ENCODE measurements at regions not wholly inside any gene's neighbourhood (a gene's known extent, or its start where the extent isn't known, plus 50 kb on each side); places are given as distances from the start of the nearest gene placed in this dataset.

DNA sequence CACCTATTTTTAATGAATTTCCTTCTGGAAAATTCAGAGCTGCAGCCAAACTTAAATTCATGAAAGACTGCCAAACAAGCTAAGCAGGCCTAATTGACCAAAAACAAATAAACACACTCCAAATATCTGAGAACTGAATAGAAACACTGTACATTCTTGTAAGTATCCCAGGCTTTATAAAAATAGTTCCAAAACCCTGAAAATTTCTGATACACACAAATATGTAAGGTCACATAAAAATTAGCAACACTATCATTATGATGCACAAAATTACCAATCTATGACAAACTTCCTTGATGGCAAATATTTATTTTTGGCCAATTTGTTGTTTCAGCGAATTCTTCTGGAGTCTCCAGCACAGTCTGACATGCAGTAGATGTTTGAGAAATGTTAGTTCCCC lies 117.9 kb upstream of the UBE2E2 start:
- no peak overlapping the region for H3K4me3 Mint-ChIP-seq
- no peak for DNase-seq (ENCODE audit: low spot score)

GRCh38 chr3:23086331-23086730 lies 116.8 kb upstream of the UBE2E2 start:
- Mint-ChIP-seq H3K27me3 (ENCODE audit: low read depth) (no peaks in the 10 kb centered on the region), H3K9me3 (no peaks in the 10 kb centered on the region), H3K4me3 (no peak overlapping the region), H3K36me3 (ENCODE audit: low read depth) (no peaks in the 10 kb centered on the region), H3K27ac (no peak overlapping the region), H3K4me1 (ENCODE audit: low read depth) (no peaks in the 10 kb centered on the region)
- DNase-seq (ENCODE audit: low spot score) = no peak

More for the DNA sequence above, 117.9 kb upstream of the UBE2E2 start:
- Mint-ChIP-seq H3K36me3 (ENCODE audit: low read depth) (no peaks in the 10 kb centered on the region), H3K4me1 (ENCODE audit: low read depth) (no peaks in the 10 kb centered on the region), H3K9me3 (no peaks in the 10 kb centered on the region), H3K27ac (no peak overlapping the region), H3K27me3 (ENCODE audit: low read depth) (no peaks in the 10 kb centered on the region)

- Mint-ChIP-seq H3K4me1 (ENCODE audit: low read depth) (no peaks in the 10 kb centered on the region), H3K27me3 (ENCODE audit: low read depth) (no peaks in the 10 kb centered on the region), H3K27ac (no peak overlapping the region), H3K4me3 (no peak overlapping the region), H3K36me3 (ENCODE audit: low read depth) (no peaks in the 10 kb centered on the region), H3K9me3 (no peaks in the 10 kb centered on the region)
- no peak for DNase-seq (ENCODE audit: low spot score)
Measured at GRCh38 chr3:23086831-23087230, 116.3 kb upstream of the UBE2E2 start.

DNA sequence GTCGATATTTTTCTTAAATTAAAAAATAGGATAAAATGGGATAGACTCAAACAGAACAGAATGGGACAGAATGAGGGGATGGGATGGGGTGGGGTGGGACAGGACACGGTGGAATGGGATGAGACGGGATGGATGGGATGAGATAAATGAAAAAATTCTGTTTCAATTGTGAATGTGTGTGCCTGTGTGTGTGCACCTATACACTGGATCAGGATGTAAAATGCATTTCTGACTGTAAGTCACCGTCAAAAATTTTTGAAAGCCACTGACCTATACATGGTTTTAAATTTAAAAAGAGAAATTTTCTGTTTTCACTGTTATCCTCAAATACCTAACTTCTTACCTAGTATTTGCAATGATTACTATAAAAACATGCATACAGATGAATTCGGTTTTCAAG lies 108.7 kb upstream of the UBE2E2 start:
- Mint-ChIP-seq H3K4me3 (no peak overlapping the region), H3K4me1 (ENCODE audit: low read depth) (no peaks in the 10 kb centered on the region), H3K36me3 (ENCODE audit: low read depth) (no peaks in the 10 kb centered on the region), H3K27me3 (ENCODE audit: low read depth) (no peaks in the 10 kb centered on the region), H3K27ac (no peak overlapping the region), H3K9me3 (no peaks in the 10 kb centered on the region)
- no peak for DNase-seq (ENCODE audit: low spot score)

- no peak for DNase-seq (ENCODE audit: low spot score)
- no peaks in the 10 kb centered on the region for H3K9me3 Mint-ChIP-seq
- no peaks in the 10 kb centered on the region for H3K4me1 Mint-ChIP-seq (ENCODE audit: low read depth)
- H3K27ac Mint-ChIP-seq = no peak overlapping the region
- no peaks in the 10 kb centered on the region for H3K36me3 Mint-ChIP-seq (ENCODE audit: low read depth)
- no peaks in the 10 kb centered on the region for H3K27me3 Mint-ChIP-seq (ENCODE audit: low read depth)
- no peak overlapping the region for H3K4me3 Mint-ChIP-seq
Measured at GRCh38 chr3:23094890-23095462, 108.2 kb upstream of the UBE2E2 start.

DNA sequence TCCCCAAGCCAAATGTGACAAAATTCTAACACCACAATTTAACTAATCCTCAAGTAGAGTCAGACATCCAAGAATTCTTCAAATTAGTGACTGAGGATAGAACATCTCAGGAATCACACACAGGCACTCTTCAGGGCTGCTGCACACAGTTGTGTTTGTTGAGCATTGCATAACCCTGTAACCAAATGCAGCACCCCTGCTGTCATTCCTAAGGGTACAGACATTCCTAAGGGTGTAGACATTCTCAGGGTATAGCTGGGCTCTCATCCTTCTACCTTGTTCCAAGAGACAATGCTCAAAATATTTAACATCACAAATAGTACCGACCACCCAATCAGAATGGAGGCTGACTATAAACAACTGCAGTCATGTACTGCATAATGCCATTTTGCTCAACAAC lies 107.1 kb upstream of the UBE2E2 start:
- DNase-seq (ENCODE audit: low spot score) = no peak
- Mint-ChIP-seq H3K4me3 (no peak overlapping the region), H3K27ac (no peak overlapping the region), H3K9me3 (no peaks in the 10 kb centered on the region), H3K36me3 (ENCODE audit: low read depth) (no peaks in the 10 kb centered on the region), H3K4me1 (ENCODE audit: low read depth) (no peaks in the 10 kb centered on the region), H3K27me3 (ENCODE audit: low read depth) (no peaks in the 10 kb centered on the region)

- DNase-seq (ENCODE audit: low spot score) = no peak
Measured at GRCh38 chr3:23099021-23099420, 104.1 kb upstream of the UBE2E2 start.

GRCh38 chr3:23099677-23100076 lies 103.5 kb upstream of the UBE2E2 start:
- no peak for DNase-seq (ENCODE audit: low spot score)
- Mint-ChIP-seq H3K4me3 (no peak overlapping the region), H3K9me3 (no peaks in the 10 kb centered on the region), H3K27me3 (ENCODE audit: low read depth) (no peaks in the 10 kb centered on the region), H3K36me3 (ENCODE audit: low read depth) (no peaks in the 10 kb centered on the region), H3K27ac (no peak overlapping the region), H3K4me1 (ENCODE audit: low read depth) (no peaks in the 10 kb centered on the region)

More at GRCh38 chr3:23099021-23099420, 104.1 kb upstream of the UBE2E2 start:
- H3K27me3 Mint-ChIP-seq (ENCODE audit: low read depth) = no peaks in the 10 kb centered on the region
- no peaks in the 10 kb centered on the region for H3K36me3 Mint-ChIP-seq (ENCODE audit: low read depth)
- H3K4me3 Mint-ChIP-seq = no peak overlapping the region
- no peaks in the 10 kb centered on the region for H3K4me1 Mint-ChIP-seq (ENCODE audit: low read depth)
- no peaks in the 10 kb centered on the region for H3K9me3 Mint-ChIP-seq
- no peak overlapping the region for H3K27ac Mint-ChIP-seq

DNA sequence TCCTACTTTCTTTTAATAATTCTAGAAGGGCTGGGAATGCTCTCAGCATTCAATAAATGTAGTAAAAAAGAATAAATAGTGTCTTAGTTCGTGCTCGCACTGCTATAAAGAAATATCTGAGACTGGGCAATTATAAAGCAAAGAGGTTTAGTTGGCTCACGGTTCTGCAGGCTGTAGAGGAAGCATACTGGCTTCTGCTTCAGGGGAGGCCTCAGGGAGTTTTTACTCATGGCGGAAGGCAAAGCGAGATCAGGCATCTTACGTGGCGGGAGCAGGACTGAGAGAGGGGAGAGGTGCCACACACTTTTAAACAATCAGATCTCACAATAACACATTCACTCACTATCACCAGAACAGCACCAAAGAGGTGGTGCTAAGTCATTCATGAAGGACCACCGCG lies 103.0 kb upstream of the UBE2E2 start:
- Mint-ChIP-seq H3K4me3 (no peak overlapping the region), H3K36me3 (ENCODE audit: low read depth) (no peaks in the 10 kb centered on the region), H3K9me3 (no peaks in the 10 kb centered on the region), H3K27ac (no peak overlapping the region), H3K27me3 (ENCODE audit: low read depth) (no peaks in the 10 kb centered on the region), H3K4me1 (ENCODE audit: low read depth) (no peaks in the 10 kb centered on the region)
- DNase-seq (ENCODE audit: low spot score) = no peak

DNA sequence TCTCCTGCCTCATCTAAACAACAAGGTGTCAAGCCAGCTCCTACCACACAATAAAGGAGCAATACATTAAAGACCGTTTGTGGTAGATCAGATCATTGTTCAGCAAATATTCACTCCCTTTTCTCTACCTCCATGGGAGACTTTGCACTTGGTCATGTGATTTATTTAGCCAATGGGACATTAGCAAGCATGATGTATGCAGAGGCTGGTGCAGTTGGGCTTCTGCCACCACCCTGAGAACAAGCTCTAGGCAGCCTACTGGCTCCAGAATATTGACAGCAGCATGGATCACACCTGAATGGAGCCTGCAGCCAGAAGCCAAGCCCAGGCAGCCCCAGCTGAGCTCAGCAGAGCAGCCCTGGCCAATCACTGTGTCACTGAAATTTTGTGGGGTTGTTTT lies 99.4 kb upstream of the UBE2E2 start:
- H3K27ac Mint-ChIP-seq = no peak overlapping the region
- no peaks in the 10 kb centered on the region for H3K27me3 Mint-ChIP-seq (ENCODE audit: low read depth)
- no peak for DNase-seq (ENCODE audit: low spot score)
- H3K36me3 Mint-ChIP-seq (ENCODE audit: low read depth) = no peaks in the 10 kb centered on the region
- no peaks in the 10 kb centered on the region for H3K4me1 Mint-ChIP-seq (ENCODE audit: low read depth)
- H3K9me3 Mint-ChIP-seq = no peaks in the 10 kb centered on the region
- H3K4me3 Mint-ChIP-seq = no peak overlapping the region

DNA sequence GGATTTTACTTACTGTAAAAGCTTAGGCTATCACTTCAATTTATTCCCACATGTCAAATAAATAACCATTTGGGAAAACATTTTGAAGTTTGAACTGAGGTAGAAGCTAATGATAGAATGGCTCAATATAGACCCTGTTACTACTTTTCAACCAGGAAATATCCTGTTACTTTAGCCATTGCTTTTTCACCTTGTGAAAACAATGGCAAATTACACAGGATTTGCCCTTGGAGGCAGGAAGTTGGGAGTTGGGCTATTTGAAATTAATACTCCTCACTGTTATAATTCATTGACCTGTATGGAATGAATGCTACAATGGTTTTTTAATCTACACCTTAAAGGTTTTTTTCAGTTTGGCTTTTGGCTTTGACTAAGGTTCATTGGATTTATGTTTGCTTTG lies 98.1 kb upstream of the UBE2E2 start:
- no peaks in the 10 kb centered on the region for H3K4me1 Mint-ChIP-seq (ENCODE audit: low read depth)

DNA sequence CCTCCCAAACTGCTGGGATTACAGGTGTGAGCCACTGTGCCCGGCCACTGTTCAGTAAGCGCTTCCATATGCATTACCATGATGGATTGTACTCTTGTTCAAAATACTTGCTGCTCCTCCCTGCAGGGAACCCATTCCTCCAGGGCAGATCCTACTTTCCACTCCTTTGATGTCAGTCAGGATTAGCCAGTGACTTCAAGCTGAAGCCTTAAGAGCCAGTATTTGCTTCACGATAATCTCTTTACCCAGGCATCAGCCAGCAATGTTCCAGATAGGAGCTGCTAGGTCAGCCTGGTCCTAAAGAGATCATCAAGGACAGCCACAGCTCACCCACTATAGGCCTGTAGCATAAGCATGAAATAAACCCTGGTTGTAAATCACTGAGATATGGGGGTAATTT lies 96.5 kb upstream of the UBE2E2 start:
- Mint-ChIP-seq H3K36me3 (ENCODE audit: low read depth) (no peaks in the 10 kb centered on the region), H3K4me3 (no peak overlapping the region)

More for the DNA sequence above, 98.1 kb upstream of the UBE2E2 start:
- H3K27ac Mint-ChIP-seq = no peak overlapping the region
- H3K9me3 Mint-ChIP-seq = no peaks in the 10 kb centered on the region
- no peak overlapping the region for H3K4me3 Mint-ChIP-seq
- no peaks in the 10 kb centered on the region for H3K27me3 Mint-ChIP-seq (ENCODE audit: low read depth)
- DNase-seq (ENCODE audit: low spot score) = no peak
- no peaks in the 10 kb centered on the region for H3K36me3 Mint-ChIP-seq (ENCODE audit: low read depth)

GRCh38 chr3:23107221-23107620 lies 95.9 kb upstream of the UBE2E2 start:
- Mint-ChIP-seq H3K27me3 (ENCODE audit: low read depth) (no peaks in the 10 kb centered on the region), H3K4me1 (ENCODE audit: low read depth) (no peaks in the 10 kb centered on the region), H3K4me3 (no peak overlapping the region), H3K27ac (no peak overlapping the region), H3K36me3 (ENCODE audit: low read depth) (no peaks in the 10 kb centered on the region), H3K9me3 (no peaks in the 10 kb centered on the region)
- no peak for DNase-seq (ENCODE audit: low spot score)

More for the DNA sequence above, 96.5 kb upstream of the UBE2E2 start:
- Mint-ChIP-seq H3K9me3 (no peaks in the 10 kb centered on the region), H3K4me1 (ENCODE audit: low read depth) (no peaks in the 10 kb centered on the region), H3K27me3 (ENCODE audit: low read depth) (no peaks in the 10 kb centered on the region), H3K27ac (no peak overlapping the region)
- no peak for DNase-seq (ENCODE audit: low spot score)

GRCh38 chr3:23108451-23109057 lies 94.6 kb upstream of the UBE2E2 start:
- Mint-ChIP-seq H3K9me3 (no peaks in the 10 kb centered on the region), H3K4me3 (no peak overlapping the region), H3K27me3 (ENCODE audit: low read depth) (no peaks in the 10 kb centered on the region), H3K4me1 (ENCODE audit: low read depth) (no peaks in the 10 kb centered on the region), H3K36me3 (ENCODE audit: low read depth) (no peaks in the 10 kb centered on the region), H3K27ac (no peak overlapping the region)
- no peak for DNase-seq (ENCODE audit: low spot score)

- Mint-ChIP-seq H3K4me1 (ENCODE audit: low read depth) (peaks cover 6% of the 10 kb centered on the region), H3K36me3 (ENCODE audit: low read depth) (no peaks in the 10 kb centered on the region), H3K27ac (no peak overlapping the region), H3K4me3 (no peak overlapping the region), H3K9me3 (no peaks in the 10 kb centered on the region), H3K27me3 (ENCODE audit: low read depth) (no peaks in the 10 kb centered on the region)
- DNase-seq (ENCODE audit: low spot score) = no peak
Measured at GRCh38 chr3:23111286-23111685, 91.8 kb upstream of the UBE2E2 start.

Measured in T-helper 2 cell treated with Interferon-gamma antibody and Interleukin-4, amounts not matched to agents 5 μg/mL and 100 μg/mL, for 36 hours (primary cell).